GM19043 (cell line): ENCODE measurements at regions not wholly inside any gene's neighbourhood (a gene's known extent, or its start where the extent isn't known, plus 50 kb on each side); places are given as distances from the start of the nearest gene placed in this dataset.
"Not testable (repeated sequence)": the region's sequence is repeated elsewhere in the genome, so short reads cannot be mapped to it uniquely, and the experiment has no call there.

Experiments used
- ATAC-seq: cut with Tn5 transposase; IDR thresholded peaks from one replicate; pipeline ENCODE4 v1.9.1; 2021; ENCODE audit warnings: low read depth; ENCODE audit not compliant: unreplicated experiment

DNA sequence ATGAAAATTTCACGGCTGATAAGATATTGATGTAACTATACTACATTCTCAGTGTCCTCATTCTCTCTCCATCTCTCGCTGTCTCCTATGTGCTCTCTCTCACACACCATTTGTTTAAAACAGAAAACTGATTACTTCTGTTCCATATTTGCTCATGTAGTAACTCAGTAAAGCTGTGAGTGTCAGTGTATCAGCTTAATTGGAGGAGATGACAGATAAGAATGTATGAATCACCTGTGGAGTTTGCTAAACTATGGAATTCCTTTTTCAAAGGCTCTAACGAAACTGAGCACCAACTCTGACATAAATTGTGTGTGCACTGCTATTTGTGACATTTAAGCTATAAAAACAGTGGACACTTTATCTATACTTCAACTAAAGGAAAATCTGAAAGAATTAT lies 1080.0 kb downstream of the DSC3 start:
- no peak for ATAC-seq

- no peak for ATAC-seq
Observed at GRCh38 chr18:29960539-29960938, 1082.0 kb downstream of the DSC3 start.

DNA sequence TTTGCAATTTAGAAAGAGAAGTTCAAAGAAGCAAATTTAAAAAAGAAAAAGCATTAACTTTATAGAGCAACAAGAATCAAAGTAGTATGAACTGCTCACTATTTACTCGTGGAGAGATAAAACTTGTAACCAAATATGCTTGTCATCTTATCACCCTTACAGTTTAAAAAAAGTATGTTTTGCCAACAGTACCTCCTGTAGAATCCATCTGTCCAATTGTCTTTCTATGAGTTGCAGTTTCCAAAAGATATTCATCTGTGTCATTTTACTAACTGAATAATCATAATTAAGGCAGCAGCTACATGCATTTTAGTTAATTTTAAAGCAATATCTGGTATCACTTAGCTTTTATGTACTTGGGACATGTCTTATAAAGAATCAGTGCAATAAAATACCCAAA lies 1112.3 kb downstream of the DSC3 start:
- ATAC-seq, result no peak

DNA sequence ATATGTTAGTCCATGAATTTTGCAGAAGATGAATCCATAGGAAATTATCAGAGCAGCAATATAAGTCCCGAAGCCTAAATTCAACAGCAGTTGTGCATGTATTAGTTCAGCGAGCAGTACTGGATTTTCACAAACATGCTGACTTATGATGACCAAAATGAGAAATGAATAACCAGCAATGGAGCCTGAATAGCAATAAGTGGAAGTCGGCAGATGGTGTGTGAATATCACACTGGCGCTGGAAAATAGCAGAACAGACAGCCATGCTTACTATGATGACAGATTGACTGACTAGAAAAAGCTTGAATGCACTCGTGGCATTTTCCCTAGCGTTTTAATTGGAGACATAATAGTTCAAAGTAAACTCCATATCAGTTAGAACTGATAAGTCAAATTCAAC lies 1114.5 kb downstream of the DSC3 start:
- ATAC-seq, result no peak

GRCh38 chr18:29925566-29925965 lies 1117.0 kb downstream of the DSC3 start:
- no peak for ATAC-seq

DNA sequence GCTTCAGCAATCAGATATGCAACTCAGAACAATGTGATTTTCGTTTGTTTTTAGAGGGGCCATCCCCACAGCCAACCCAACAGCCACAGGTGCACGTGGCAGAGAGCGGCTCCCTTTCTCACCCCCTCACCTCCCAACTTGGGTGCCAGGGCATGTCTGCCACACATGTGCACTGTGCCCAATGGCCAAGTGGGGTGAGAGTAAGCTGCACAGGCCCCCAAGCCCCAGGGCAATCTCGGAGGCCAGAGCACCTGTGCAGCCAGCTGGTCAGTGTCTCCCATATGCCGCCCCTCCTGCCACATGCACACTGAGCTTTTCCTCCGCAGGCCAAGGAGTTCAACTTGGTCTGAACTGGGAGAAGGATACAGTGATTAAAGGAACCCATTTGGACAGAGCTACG lies 1130.2 kb downstream of the DSC3 start:
- ATAC-seq, result no peak

- no peak for ATAC-seq
Observed at GRCh38 chr18:29892960-29893558, 1149.5 kb downstream of the DSC3 start.

GRCh38 chr18:29883114-29883513 lies 1159.4 kb downstream of the DSC3 start:
- ATAC-seq, result no peak

GRCh38 chr18:29882620-29883019 lies 1159.9 kb downstream of the DSC3 start:
- no peak for ATAC-seq

GRCh38 chr18:29879763-29880162 lies 1162.8 kb downstream of the DSC3 start:
- no peak for ATAC-seq

GRCh38 chr18:29874519-29875098 lies 1167.9 kb downstream of the DSC3 start:
- ATAC-seq, result no peak

- ATAC-seq, result no peak
Observed at GRCh38 chr18:29873211-29873610, 1169.3 kb downstream of the DSC3 start.

DNA sequence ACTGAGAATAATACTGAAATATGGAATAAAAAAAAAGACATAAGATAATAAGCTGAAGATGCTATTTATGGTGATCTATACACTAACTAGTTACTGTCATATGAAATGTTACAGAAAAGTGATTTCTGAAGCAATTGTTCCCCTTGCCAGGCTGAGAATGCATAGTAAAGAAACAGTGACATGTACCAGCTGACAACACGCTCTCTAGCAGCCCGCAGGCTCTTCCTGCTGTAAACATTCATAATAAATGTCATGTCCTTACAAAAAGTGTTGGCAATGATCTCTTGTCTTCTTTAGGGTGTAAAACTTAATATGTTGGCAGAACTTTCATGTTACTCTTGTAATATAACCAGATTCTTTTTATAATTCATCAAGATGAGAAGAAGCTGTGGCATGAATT lies 1171.3 kb downstream of the DSC3 start:
- no peak for ATAC-seq

GRCh38 chr18:29862824-29863223 lies 1179.7 kb downstream of the DSC3 start:
- ATAC-seq, result no peak

GRCh38 chr18:29855637-29856036 lies 1186.9 kb downstream of the DSC3 start:
- no peak for ATAC-seq

- no peak for ATAC-seq
Observed at GRCh38 chr18:29853126-29853525, 1189.4 kb downstream of the DSC3 start.

- ATAC-seq, result no peak
Observed at GRCh38 chr18:29849144-29849543, 1193.4 kb downstream of the DSC3 start.

DNA sequence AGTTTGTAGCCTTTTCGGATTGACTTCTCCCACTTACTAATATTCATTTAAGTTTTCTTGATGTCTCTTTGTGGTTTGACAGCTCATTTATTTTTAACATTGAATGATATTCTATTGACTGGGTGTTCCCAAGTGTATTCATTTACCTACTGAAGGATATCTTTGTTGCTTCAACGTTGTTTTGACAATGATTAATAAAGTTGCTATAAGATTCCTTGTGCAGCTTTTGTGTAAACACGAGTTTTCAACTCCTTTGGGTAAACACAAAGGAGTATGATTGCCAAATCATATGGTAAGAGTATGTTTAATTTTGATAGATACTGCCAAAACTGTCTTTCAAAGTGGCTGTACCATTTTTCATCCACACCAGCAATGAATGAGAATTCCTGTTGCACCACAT lies 1200.9 kb downstream of the DSC3 start:
- ATAC-seq, result no peak

DNA sequence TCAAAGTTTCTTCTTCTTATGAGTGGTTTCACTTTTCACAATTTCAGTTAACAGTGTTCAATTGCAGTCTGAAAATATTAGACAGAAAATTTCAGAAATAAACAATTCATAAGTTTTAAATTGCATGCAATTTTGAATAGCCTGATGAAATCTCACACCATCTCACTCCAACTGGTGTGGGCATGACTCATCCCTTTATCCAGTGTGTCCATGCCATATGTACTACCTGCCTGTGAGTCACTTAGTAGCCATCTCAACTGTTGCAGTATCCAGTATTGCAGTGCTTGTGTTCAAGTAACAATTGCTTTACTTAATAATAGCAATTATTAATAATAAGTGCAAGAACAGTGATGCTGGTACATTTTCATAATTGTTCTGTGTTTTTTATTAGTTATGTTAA lies 1202.5 kb downstream of the DSC3 start:
- no peak for ATAC-seq

- not testable (repeated sequence) for ATAC-seq
Observed at GRCh38 chr18:29838961-29839360, 1203.6 kb downstream of the DSC3 start.

- no peak for ATAC-seq
Observed at GRCh38 chr18:29838556-29838955, 1204.0 kb downstream of the DSC3 start.

GRCh38 chr18:29823671-29824070 lies 1218.9 kb downstream of the DSC3 start:
- no peak for ATAC-seq

- ATAC-seq, result no peak
Observed at GRCh38 chr18:29821544-29821943, 1221.0 kb downstream of the DSC3 start.
